Bronchial epithelial cell (primary cell): ENCODE measurements at regions not wholly inside any gene's neighbourhood (a gene's known extent, or its start where the extent isn't known, plus 50 kb on each side); places are given as distances from the start of the nearest gene placed in this dataset.

Source experiments
- DNase-seq: peaks from one replicate; pipeline ENCODE4 v3.0.0-alpha.2; 2010; ENCODE audit warnings: low read depth
- FAIRE-seq: peaks from 2 replicates; lab custom pipeline; 2011; peaks lifted over from hg19 to GRCh38; lab: Jason Lieb, UNC
- H3K27me3 ChIP-seq: 2 replicates; pipeline ENCODE4 v1.5.1; 2011; ENCODE audit warnings: low read length; ENCODE audit not compliant: control insufficient read depth, insufficient read depth
- H3K36me3 ChIP-seq: 2 replicates; pipeline ENCODE4 v1.5.1; 2011; ENCODE audit warnings: low read length; ENCODE audit not compliant: control insufficient read depth, insufficient read depth
- H3K4me3 ChIP-seq: 2 replicates; pipeline ENCODE4 v1.5.1; 2011; ENCODE audit warnings: mild to moderate bottlenecking, low read depth, low read length, control low read depth
- TF ChIP-seq, protein P1 (sequence below): IDR thresholded peaks from 2 replicates; pipeline ENCODE4 v1.5.1; 2011; ENCODE audit warnings: mild to moderate bottlenecking, moderate library complexity, low read length, control low read depth, inconsistent platforms; ENCODE audit not compliant: insufficient read depth, severe bottlenecking

DNA sequence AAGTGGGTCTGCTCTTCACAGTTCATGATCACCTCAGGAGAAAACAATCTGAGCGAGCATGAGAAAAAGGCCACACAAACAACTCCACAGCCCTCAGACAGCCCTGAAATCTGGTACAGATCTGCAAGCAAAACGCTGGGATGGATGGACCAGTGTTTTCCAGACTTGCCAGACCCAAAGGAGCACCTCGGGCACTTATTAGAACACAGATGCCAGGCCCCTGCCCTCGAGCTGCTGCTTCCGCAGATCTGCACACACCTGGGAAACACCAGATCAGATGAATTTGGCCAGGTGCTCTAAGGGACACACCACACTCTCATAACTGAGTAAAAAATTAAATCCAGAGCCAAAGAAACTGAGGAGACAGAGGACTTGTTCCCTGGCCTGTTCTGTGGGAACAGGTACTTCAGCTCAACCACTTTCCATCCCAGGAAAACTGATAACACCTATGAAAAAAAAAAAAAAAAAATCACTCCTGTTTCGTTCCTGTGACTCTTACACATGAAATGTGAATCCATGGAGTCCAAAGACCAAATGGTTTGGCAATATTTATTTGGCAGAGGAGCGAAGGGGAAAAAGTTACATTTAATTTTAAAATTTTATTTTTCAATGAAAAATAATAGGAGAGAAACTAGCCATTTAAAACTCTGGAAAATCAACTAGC, 202.9 kb upstream of the ESRRG start:
- Histone ChIP-seq H3K36me3 (no peaks in the 10 kb centered on the region), H3K27me3 (no peaks in the 10 kb centered on the region), H3K4me3 (no peak overlapping the region)
- DNase-seq (no peak), FAIRE-seq (no peak)
- TF ChIP-seq, protein P1, sequence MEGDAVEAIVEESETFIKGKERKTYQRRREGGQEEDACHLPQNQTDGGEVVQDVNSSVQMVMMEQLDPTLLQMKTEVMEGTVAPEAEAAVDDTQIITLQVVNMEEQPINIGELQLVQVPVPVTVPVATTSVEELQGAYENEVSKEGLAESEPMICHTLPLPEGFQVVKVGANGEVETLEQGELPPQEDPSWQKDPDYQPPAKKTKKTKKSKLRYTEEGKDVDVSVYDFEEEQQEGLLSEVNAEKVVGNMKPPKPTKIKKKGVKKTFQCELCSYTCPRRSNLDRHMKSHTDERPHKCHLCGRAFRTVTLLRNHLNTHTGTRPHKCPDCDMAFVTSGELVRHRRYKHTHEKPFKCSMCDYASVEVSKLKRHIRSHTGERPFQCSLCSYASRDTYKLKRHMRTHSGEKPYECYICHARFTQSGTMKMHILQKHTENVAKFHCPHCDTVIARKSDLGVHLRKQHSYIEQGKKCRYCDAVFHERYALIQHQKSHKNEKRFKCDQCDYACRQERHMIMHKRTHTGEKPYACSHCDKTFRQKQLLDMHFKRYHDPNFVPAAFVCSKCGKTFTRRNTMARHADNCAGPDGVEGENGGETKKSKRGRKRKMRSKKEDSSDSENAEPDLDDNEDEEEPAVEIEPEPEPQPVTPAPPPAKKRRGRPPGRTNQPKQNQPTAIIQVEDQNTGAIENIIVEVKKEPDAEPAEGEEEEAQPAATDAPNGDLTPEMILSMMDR = no peak

DNA sequence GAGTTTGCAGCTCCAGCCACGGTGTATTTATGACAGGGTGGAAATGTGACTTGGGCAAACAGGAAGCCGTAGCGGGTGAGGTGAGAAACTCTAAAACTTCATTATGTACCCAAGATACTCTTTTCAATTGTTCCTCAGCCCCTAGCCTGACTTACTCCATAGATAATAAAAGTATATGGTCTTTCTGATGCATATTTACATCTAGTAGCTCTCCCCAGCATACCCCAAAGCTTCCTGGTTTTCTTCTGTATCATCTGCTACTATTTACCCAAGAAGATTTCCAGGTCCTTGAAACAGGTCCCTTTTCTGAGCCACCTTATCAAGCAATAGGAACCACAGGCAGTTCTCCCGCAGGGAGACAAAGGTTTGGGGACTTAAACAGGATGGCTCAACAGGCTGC, 201.5 kb upstream of the ESRRG start:
- H3K27me3 ChIP-seq = no peaks in the 10 kb centered on the region
- FAIRE-seq = no peak
- DNase-seq = no peak
- H3K36me3 ChIP-seq = no peaks in the 10 kb centered on the region
- TF ChIP-seq, protein P1 = no peak
- H3K4me3 ChIP-seq = no peak overlapping the region

DNA sequence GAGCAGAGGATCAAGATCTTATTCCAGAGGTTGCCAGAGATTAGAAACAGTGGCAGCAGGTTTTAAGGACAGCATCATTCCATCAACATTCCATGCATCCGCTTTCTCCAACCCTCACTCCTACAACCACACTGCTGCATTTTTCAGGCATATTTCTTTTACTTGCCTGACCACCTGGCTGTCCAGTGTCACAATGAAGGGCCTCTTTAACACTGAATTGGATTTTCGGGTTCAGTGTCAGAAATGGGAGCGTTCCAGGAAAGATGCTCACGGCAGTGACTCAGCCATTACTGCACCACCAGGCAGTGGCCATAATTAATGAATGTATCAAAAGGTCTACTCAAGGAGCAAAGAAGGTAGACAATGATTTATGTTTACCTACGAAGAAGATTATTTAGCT, 200.4 kb upstream of the ESRRG start:
- DNase-seq (no peak), FAIRE-seq (no peak)
- no peak overlapping the region for H3K4me3 ChIP-seq
- TF ChIP-seq, protein P1 = no peak
- H3K27me3 ChIP-seq = no peaks in the 10 kb centered on the region
- no peaks in the 10 kb centered on the region for H3K36me3 ChIP-seq

DNA sequence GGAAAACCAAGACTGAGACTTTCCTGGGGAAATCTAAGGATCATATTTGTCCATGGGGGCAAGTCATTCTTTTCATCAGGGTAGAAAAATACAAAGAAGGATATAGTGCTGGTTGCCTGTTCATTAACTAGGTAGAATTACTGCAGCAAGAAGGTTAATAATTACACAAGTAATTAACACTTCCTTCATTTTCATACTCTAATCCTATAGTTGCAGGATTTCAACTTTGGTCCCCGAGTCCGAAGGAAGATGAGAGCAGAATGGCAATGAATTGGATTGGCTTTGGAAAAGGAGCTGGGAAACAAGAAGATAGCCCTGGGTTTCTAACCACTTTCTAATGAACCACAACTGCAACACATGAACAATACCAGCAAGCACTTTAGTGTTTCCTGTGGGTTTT, 199.2 kb upstream of the ESRRG start:
- Histone ChIP-seq H3K27me3 (no peaks in the 10 kb centered on the region), H3K36me3 (no peaks in the 10 kb centered on the region), H3K4me3 (no peak overlapping the region)
- TF ChIP-seq, protein P1 = no peak
- FAIRE-seq (no peak), DNase-seq (no peak)

DNA sequence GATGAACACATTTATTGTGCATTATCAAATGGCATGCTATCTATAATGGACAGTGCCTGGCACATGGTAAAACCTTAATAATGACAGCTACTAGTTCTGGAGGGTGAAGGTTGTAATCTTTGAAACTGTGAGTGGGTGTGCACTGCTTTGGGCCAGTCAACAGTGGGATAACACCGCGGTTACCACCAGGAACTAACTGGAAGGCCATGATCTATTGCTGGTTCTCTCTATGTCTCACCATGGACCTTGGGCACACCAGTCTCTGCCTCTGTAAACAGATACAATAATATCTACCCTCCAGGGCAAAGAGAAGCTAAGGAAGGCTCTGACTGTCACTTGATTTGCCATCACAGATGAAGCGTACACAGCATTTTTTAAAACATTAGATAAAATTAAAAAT, 198.6 kb upstream of the ESRRG start:
- TF ChIP-seq, protein P1 = no peak
- DNase-seq (no peak), FAIRE-seq (no peak)
- H3K27me3 ChIP-seq = no peaks in the 10 kb centered on the region
- H3K36me3 ChIP-seq = no peaks in the 10 kb centered on the region
- no peak overlapping the region for H3K4me3 ChIP-seq
